Heart left ventricle (tissue), 13 donors: ENCODE measurements at regions not wholly inside any gene's neighbourhood (a gene's known extent, or its start where the extent isn't known, plus 50 kb on each side); places are given as distances from the start of the nearest gene placed in this dataset.

Source experiments
- POLR2A ChIP-seq, 2 donors: fragments of 450-650 bp; IDR thresholded peaks; one replicate each; pipeline ENCODE4 v1.6.1; 2017; ENCODE audit warnings: antibody characterized with exemption in 2 of 2, mild to moderate bottlenecking in 2 of 2, moderate library complexity in 2 of 2
- TF ChIP-seq, protein P1 (sequence below), 12 donors: fragments of 200-600 bp; sonication (generic) in 4 of 12; IDR thresholded peaks; one replicate each; pipeline versions ENCODE4 v1.5.0 to v1.8.0; 2018 to 2022; ENCODE audit warnings: antibody characterized with exemption in 12 of 12, mild to moderate bottlenecking in 5 of 12
- donor health status: ischemic (EF 13 %, LVEDD 7.1; RV severe dilation, severe dysfunction).
- donor health status: DM: no; HTN: yes; CAD: no.
- donor health status: DM: no; HTN: no; CAD: no.
- donor health status: ischemic (EF 25% LVEDD 6.9; RV normal size, moderate dysfunction).
- donor health status: ischemic (EF 25% LVEDD 5.7; RV mildly dilated, moderate dysfunction).
- donor health status: ischemic (EF 35%, LVEDD 5.7; RV mildly dilated, moderate dysfunction).
- donor health status: nonischemic (EF 11% LVEDD 7.7; RV severe dilation, severe dysfunction).
- donor health status: DM: yes; HTN: yes; CAD: no.
- donor health status: PGD.
- donor health status: ischemic (EF 29% LVEDD 5.4; RV normal size, mild dysfunction).
- donor health status: nonischemic (EF 23%, LVEDD 6.1; RV moderate dilation, normal function).

DNA sequence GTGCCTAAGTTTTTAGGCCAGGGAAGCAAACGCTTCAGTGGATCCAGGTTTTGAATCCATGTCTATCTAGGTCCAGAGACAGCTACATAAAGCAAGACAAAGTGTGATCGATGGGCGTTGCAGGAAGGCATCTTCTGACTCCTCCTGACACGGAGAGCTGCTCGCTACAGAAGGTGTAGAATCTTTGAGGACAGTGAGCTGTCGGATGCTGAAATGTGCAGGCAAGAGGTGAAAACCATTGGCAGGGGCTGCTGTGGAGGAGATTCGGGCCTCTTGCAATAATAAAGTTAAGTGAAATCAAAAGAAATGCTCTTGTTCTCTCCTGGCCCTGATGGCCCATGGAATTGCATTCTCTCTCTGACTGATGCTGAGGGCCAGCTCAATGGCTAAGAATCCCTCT is 336.2 kb downstream of the CYRIA start:
- TF ChIP-seq, protein P1, sequence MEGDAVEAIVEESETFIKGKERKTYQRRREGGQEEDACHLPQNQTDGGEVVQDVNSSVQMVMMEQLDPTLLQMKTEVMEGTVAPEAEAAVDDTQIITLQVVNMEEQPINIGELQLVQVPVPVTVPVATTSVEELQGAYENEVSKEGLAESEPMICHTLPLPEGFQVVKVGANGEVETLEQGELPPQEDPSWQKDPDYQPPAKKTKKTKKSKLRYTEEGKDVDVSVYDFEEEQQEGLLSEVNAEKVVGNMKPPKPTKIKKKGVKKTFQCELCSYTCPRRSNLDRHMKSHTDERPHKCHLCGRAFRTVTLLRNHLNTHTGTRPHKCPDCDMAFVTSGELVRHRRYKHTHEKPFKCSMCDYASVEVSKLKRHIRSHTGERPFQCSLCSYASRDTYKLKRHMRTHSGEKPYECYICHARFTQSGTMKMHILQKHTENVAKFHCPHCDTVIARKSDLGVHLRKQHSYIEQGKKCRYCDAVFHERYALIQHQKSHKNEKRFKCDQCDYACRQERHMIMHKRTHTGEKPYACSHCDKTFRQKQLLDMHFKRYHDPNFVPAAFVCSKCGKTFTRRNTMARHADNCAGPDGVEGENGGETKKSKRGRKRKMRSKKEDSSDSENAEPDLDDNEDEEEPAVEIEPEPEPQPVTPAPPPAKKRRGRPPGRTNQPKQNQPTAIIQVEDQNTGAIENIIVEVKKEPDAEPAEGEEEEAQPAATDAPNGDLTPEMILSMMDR (IDR thresholded peaks at IDR 0.05), result no peak
- TF ChIP-seq POLR2A (IDR thresholded peaks at IDR 0.05), result no peak
